Endodermal cell (in vitro differentiated cells): ENCODE measurements at regions not wholly inside any gene's neighbourhood (a gene's known extent, or its start where the extent isn't known, plus 50 kb on each side); places are given as distances from the start of the nearest gene placed in this dataset.

Experiments used
- DNase-seq: peaks from one replicate; pipeline ENCODE4 v3.0.0-alpha.2; 2017
- H3K27ac ChIP-seq: 2 replicates; pipeline ENCODE4 v1.5.1; 2013; ENCODE audit warnings: mild to moderate bottlenecking, low read depth, low read length, moderate library complexity
- H3K27me3 ChIP-seq: 2 replicates; pipeline ENCODE4 v1.6.1; 2013; ENCODE audit warnings: mild to moderate bottlenecking, low read length, moderate library complexity; ENCODE audit not compliant: insufficient read depth, control insufficient read depth, poor library complexity, severe bottlenecking
- H3K36me3 ChIP-seq: 2 replicates; pipeline ENCODE4 v1.7.0; 2013; ENCODE audit warnings: mild to moderate bottlenecking, low read length, moderate library complexity; ENCODE audit not compliant: control insufficient read depth, insufficient read depth
- H3K4me1 ChIP-seq: one replicate; pipeline ENCODE4 v1.7.0; 2013; ENCODE audit warnings: low read length; ENCODE audit not compliant: control insufficient read depth, insufficient read depth
- H3K4me3 ChIP-seq: 2 replicates; pipeline ENCODE4 v1.5.1; 2013; ENCODE audit warnings: mild to moderate bottlenecking, low read length, moderate library complexity
- H3K9ac ChIP-seq: 2 replicates; pipeline ENCODE4 v1.6.1; 2013; ENCODE audit warnings: mild to moderate bottlenecking, low read length, moderate library complexity; ENCODE audit not compliant: poor library complexity, severe bottlenecking; ENCODE audit errors: extremely low read depth
- H3K9me3 ChIP-seq: 2 replicates; pipeline ENCODE4 v1.6.1; 2013; ENCODE audit warnings: mild to moderate bottlenecking, low read length, moderate library complexity; ENCODE audit not compliant: control insufficient read depth
- H3K27ac Mint-ChIP-seq: 2 replicates; pipeline ENCODE4 v1.8.0; 2020; ENCODE audit warnings: mixed read lengths
- H3K27me3 Mint-ChIP-seq: 2 replicates; pipeline ENCODE4 v1.8.0; 2021; ENCODE audit warnings: mild to moderate bottlenecking, mixed read lengths; ENCODE audit not compliant: insufficient read depth
- H3K36me3 Mint-ChIP-seq: 2 replicates; pipeline ENCODE4 v1.8.0; 2020; ENCODE audit warnings: low read depth, mixed read lengths
- H3K4me1 Mint-ChIP-seq: 2 replicates; pipeline ENCODE4 v1.8.0; 2020; ENCODE audit warnings: mixed read lengths
- H3K4me3 Mint-ChIP-seq: 2 replicates; pipeline ENCODE4 v1.8.0; 2020; ENCODE audit warnings: mild to moderate bottlenecking, moderate library complexity, mixed read lengths
- H3K9me3 Mint-ChIP-seq: 2 replicates; pipeline ENCODE4 v1.8.0; 2020; ENCODE audit warnings: mild to moderate bottlenecking, mixed read lengths
- WGBS, 2 experiments: methylation state at CpG; one replicate each; pipeline versions ENCODE4 v1.1.5 to v1.1.7; 2013; ENCODE audit warnings: missing lambda C conversion rate in 2 of 2, mixed read lengths in 1 of 2; ENCODE audit not compliant: insufficient coverage in 1 of 2, insufficient read length in 1 of 2; 5-methylcytosine and 5-hydroxymethylcytosine counted together
- TF ChIP-seq, protein P1 (sequence below): fragments of 200-600 bp; sonication (generic); conservative IDR thresholded peaks from 2 replicates; pipeline ENCODE4 v1.5.0; 2021; ENCODE audit warnings: antibody characterized with exemption, mild to moderate bottlenecking

DNA sequence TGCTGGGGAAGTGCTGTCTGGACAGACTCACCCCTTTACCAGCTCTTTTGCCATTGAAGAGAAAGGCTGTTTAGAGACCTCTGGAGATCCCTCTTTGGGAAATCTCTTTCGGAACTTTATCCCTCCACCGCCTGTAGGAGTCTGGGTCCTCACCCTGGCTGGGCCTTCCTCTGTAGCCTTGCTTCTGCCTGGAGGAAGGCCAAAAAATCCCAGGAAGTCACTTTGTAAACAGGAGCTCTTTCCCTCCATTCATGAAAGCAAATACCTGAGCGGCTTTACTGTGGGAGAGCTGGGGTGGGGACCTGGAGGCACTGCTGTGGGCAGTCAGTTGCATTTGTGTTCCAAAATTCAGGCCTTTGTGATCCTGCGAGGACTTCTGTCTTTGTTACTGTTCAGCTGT, 126.2 kb downstream of the KLF6 start:
- peaks cover 36% of the 10 kb centered on the region for H3K4me1 Mint-ChIP-seq
- H3K36me3 Mint-ChIP-seq, result peaks cover 2% of the 10 kb centered on the region
- Histone ChIP-seq H3K27ac (no peak overlapping the region), H3K9me3 (peaks cover 17% of the 10 kb centered on the region), H3K36me3 (no peaks in the 10 kb centered on the region), H3K4me3 (peak overlapping the region; percentile 37), H3K9ac (peak overlapping the region; percentile 36), H3K27me3 (no peaks in the 10 kb centered on the region), H3K4me1 (peaks cover 9% of the 10 kb centered on the region)
- 53 to 86% methylated on average over 1 to 4 of the region's 4 CpGs for WGBS, 2 experiments
- no peak for DNase-seq
- H3K4me3 Mint-ChIP-seq, result no peak overlapping the region
- H3K27me3 Mint-ChIP-seq, result peaks cover 3% of the 10 kb centered on the region
- H3K27ac Mint-ChIP-seq, result peak overlapping the region; percentile 94
- H3K9me3 Mint-ChIP-seq, result peaks cover 21% of the 10 kb centered on the region
- TF ChIP-seq, protein P1, sequence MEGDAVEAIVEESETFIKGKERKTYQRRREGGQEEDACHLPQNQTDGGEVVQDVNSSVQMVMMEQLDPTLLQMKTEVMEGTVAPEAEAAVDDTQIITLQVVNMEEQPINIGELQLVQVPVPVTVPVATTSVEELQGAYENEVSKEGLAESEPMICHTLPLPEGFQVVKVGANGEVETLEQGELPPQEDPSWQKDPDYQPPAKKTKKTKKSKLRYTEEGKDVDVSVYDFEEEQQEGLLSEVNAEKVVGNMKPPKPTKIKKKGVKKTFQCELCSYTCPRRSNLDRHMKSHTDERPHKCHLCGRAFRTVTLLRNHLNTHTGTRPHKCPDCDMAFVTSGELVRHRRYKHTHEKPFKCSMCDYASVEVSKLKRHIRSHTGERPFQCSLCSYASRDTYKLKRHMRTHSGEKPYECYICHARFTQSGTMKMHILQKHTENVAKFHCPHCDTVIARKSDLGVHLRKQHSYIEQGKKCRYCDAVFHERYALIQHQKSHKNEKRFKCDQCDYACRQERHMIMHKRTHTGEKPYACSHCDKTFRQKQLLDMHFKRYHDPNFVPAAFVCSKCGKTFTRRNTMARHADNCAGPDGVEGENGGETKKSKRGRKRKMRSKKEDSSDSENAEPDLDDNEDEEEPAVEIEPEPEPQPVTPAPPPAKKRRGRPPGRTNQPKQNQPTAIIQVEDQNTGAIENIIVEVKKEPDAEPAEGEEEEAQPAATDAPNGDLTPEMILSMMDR, result no peak

DNA sequence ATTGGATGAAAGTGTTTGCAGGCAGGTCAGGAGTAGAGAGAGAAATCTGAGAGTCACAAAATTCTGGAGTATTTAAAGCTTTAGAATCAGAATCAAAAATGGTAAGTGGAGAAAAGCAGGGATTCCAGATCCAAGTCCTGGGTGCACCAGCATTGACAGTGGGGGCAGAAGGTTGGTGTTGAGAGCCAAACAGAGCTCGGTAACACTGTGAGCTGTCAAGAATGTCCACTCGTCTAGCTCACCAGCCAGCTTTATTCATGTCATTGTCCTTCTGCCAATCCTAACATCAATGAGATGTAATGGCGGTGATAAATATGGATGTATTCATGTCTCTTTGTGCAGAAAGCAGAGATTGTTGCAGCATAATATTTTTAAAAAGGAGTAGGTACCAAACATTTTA, 128.8 kb downstream of the KLF6 start:
- Mint-ChIP-seq H3K27ac (no peak overlapping the region), H3K27me3 (no peaks in the 10 kb centered on the region), H3K4me3 (no peak overlapping the region), H3K36me3 (peaks cover 2% of the 10 kb centered on the region), H3K9me3 (peaks cover 14% of the 10 kb centered on the region), H3K4me1 (peaks cover 36% of the 10 kb centered on the region)
- Histone ChIP-seq H3K9me3 (peaks cover 11% of the 10 kb centered on the region), H3K36me3 (no peaks in the 10 kb centered on the region), H3K4me1 (peaks cover 9% of the 10 kb centered on the region), H3K9ac (no peak overlapping the region), H3K27me3 (no peaks in the 10 kb centered on the region), H3K27ac (no peak overlapping the region), H3K4me3 (no peak overlapping the region)
- TF ChIP-seq, protein P1, result no peak
- DNase-seq, result no peak
- 82% methylated on average over 3 of the region's 3 CpGs; no CpG with 5 or more reads in 1 of the 2 experiments for WGBS, 2 experiments

DNA sequence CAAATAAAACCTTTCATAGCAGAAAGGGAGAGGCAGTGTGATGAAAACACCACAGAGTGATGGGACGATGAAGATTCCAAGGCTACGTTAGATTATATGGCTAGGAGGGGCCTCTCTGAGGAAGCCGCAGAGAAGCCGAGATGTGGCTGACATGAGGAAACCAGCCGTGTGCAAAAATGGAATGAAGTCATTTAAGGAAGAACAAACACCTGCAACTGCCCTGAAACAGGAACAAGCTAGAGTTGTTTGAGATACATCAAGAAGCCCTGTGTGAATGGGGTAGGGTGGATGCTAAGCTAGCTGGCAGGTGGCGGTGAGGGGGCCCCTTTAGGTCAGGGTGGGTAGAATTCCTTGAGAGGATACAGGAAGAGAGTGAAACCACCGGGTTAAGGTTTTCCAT, 129.5 kb downstream of the KLF6 start:
- Mint-ChIP-seq H3K36me3 (peaks cover 1% of the 10 kb centered on the region), H3K4me1 (peaks cover 35% of the 10 kb centered on the region), H3K27me3 (no peaks in the 10 kb centered on the region), H3K27ac (no peak overlapping the region), H3K9me3 (peaks cover 7% of the 10 kb centered on the region), H3K4me3 (no peak overlapping the region)
- no peak overlapping the region for H3K9ac ChIP-seq
- TF ChIP-seq, protein P1, result no peak
- no peak for DNase-seq
- H3K27ac ChIP-seq, result no peak overlapping the region
- no peaks in the 10 kb centered on the region for H3K36me3 ChIP-seq
- H3K4me3 ChIP-seq, result no peak overlapping the region
- no peaks in the 10 kb centered on the region for H3K27me3 ChIP-seq
- peaks cover 9% of the 10 kb centered on the region for H3K4me1 ChIP-seq
- peaks cover 4% of the 10 kb centered on the region for H3K9me3 ChIP-seq
- 79 to 81% methylated on average over 7 of the region's 7 CpGs for WGBS, 2 experiments
